ENCODE measurements at regions not wholly inside any gene's neighbourhood (a gene's known extent, or its start where the extent isn't known, plus 50 kb on each side); places are given as distances from the start of the nearest gene placed in this dataset.

DNA sequence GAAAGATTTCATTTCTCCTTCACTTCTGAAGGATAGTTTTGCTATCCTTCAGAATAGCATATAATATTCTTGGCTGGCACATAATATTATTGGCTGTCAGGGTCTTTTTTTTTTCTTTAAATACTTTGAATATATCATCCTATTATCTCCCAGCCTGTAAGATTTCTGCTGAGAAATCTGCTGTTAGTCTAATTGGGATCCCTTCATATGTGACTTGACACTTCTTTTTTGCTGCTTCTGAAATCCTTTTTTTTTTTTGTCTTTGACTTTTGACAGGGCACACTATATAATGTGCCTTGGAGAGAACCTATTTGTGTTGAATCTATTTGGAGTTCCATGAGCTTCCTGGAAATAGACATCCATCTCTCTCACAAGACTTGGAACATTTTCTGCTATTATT, 136.9 kb upstream of the UBL3 start:
- TF ChIP-seq POLR2AphosphoS5 (IDR thresholded peaks at IDR 0.05; ENCODE audit: insufficient read depth, low read depth, low read length) (no peak), POLR2A (IDR thresholded peaks at IDR 0.05; ENCODE audit: low read depth, low read length) (no peak), FOS (IDR thresholded peaks at IDR 0.05; ENCODE audit: borderline replicate concordance, insufficient read depth, low read length) (no peak), EZH2 (IDR thresholded peaks at IDR 0.05; ENCODE audit: borderline replicate concordance, low read depth, low read length, severe bottlenecking) (no peak), GATA2 (IDR thresholded peaks at IDR 0.05; ENCODE audit: insufficient read depth, insufficient read length, low read depth, low read length) (no peak), JUN (IDR thresholded peaks at IDR 0.05; ENCODE audit: borderline replicate concordance, insufficient read depth, insufficient read length, low read depth) (no peak), MYC (IDR thresholded peaks at IDR 0.05; ENCODE audit: low read depth, low read length) (no peak)
- TF ChIP-seq, protein P1, sequence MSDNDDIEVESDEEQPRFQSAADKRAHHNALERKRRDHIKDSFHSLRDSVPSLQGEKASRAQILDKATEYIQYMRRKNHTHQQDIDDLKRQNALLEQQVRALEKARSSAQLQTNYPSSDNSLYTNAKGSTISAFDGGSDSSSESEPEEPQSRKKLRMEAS (IDR thresholded peaks at IDR 0.05; ENCODE audit: insufficient read depth, insufficient read length) = no peak
- TF ChIP-seq, protein P2, sequence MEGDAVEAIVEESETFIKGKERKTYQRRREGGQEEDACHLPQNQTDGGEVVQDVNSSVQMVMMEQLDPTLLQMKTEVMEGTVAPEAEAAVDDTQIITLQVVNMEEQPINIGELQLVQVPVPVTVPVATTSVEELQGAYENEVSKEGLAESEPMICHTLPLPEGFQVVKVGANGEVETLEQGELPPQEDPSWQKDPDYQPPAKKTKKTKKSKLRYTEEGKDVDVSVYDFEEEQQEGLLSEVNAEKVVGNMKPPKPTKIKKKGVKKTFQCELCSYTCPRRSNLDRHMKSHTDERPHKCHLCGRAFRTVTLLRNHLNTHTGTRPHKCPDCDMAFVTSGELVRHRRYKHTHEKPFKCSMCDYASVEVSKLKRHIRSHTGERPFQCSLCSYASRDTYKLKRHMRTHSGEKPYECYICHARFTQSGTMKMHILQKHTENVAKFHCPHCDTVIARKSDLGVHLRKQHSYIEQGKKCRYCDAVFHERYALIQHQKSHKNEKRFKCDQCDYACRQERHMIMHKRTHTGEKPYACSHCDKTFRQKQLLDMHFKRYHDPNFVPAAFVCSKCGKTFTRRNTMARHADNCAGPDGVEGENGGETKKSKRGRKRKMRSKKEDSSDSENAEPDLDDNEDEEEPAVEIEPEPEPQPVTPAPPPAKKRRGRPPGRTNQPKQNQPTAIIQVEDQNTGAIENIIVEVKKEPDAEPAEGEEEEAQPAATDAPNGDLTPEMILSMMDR (IDR thresholded peaks at IDR 0.05; ENCODE audit: extremely low read depth in 1 of 2, insufficient read depth in 1 of 2, low read depth in 1 of 2, low read length in 2 of 2) = no peak
